AG04450 (cell line): ENCODE measurements at regions not wholly inside any gene's neighbourhood (a gene's known extent, or its start where the extent isn't known, plus 50 kb on each side); places are given as distances from the start of the nearest gene placed in this dataset.

Experiments used
- CTCF ChIA-PET: fragments of 300-600, 350-600 bp; formaldehyde crosslinking; extraction: SDS; loops from one replicate; lab custom pipeline; 2022; ENCODE audit warnings: antibody characterized with exemption, inconsistent platforms; lab: Charles Lee
- POLR2A ChIA-PET: fragments of 350-600 bp; formaldehyde crosslinking; extraction: SDS; loops from one replicate; lab custom pipeline; 2021; ENCODE audit warnings: antibody characterized with exemption, inconsistent platforms; lab: Yijun Ruan, JAX
- DNase-seq: peaks from one replicate; pipeline ENCODE4 v3.0.0-alpha.2; 2011; ENCODE audit warnings: low read depth, low spot score
- H3K27ac ChIP-seq: one replicate; pipeline ENCODE4 v1.5.1; 2012; ENCODE audit warnings: low read depth, low read length, control low read depth
- H3K27me3 ChIP-seq: one replicate; pipeline ENCODE4 v1.6.0; 2012; ENCODE audit warnings: low read length; ENCODE audit not compliant: control insufficient read depth, insufficient read depth
- H3K4me3 ChIP-seq: 2 replicates; pipeline ENCODE4 v1.5.1; 2011; ENCODE audit warnings: mild to moderate bottlenecking, low read depth, low read length, control low read depth
- H3K9me3 ChIP-seq: 2 replicates; pipeline ENCODE4 v1.5.1; 2012; ENCODE audit warnings: low read length; ENCODE audit not compliant: control insufficient read depth, insufficient read depth
- CTCF ChIP-seq: IDR thresholded peaks from 2 replicates; pipeline ENCODE4 v1.5.1; 2011; ENCODE audit warnings: low read depth, low read length, control low read depth, inconsistent platforms

DNA sequence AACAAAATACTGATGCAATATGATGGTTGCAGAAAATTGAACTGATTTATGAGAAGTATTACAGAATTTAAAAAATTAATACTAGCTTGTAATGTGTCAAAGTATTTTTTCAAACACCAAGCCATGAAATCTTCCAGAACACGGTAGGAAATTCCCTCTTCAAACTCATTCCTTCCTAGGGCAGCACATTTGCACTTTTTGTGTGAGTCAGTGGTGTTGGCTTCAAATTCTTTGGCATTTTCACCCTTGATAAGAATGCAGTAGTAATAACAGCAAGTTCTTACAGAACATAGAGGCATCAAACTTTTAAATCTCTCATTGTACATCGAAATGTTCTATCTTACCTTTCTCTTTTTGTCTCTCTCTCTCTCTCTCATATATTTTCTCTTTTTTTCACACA, 191.8 kb downstream of the CGGBP1 start:
- Histone ChIP-seq H3K27ac (no peak overlapping the region), H3K9me3 (no peaks in the 10 kb centered on the region), H3K4me3 (no peak overlapping the region), H3K27me3 (no peaks in the 10 kb centered on the region)
- TF ChIP-seq CTCF: no peak
- no peak for DNase-seq
- ChIA-PET CTCF (interaction anchor here (0.6 kb wide), 1 partner anchor 138 kb away, joined by 3 read pairs; no protein-coding TSS in a partner anchor), POLR2A (no interaction called here)

DNA sequence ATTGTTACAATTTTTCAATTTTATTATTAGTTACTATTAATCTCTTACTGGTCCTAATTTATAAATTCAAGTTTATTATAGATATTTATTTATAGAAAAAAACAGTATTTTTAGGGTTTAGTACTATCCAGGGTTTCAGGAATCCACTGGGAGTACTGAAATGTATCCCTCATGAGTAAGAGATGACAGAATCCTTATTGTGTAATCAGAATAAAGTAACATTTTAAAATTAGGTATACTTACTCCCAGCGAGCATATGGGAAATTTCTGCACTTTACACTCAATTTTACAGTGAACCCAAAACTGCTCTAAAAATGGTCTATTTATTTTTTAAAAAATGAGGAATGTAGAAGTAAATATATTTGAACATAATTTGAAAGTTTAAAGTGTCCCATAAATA, 202.7 kb downstream of the CGGBP1 start:
- Histone ChIP-seq H3K4me3 (no peak overlapping the region), H3K27ac (no peak overlapping the region), H3K27me3 (no peaks in the 10 kb centered on the region), H3K9me3 (no peaks in the 10 kb centered on the region; the same call in 1 of the 2 replicates)
- ChIA-PET POLR2A (no interaction called here), CTCF (no interaction called here)
- no peak for TF ChIP-seq CTCF
- DNase-seq: no peak

GRCh38 chr3:87855616-87856015, 203.2 kb downstream of the CGGBP1 start:
- TF ChIP-seq CTCF: no peak
- no peak for DNase-seq
- Histone ChIP-seq H3K4me3 (no peak overlapping the region), H3K27me3 (no peaks in the 10 kb centered on the region), H3K9me3 (no peaks in the 10 kb centered on the region), H3K27ac (no peak overlapping the region)
- POLR2A ChIA-PET: no interaction called here
- CTCF ChIA-PET: no interaction called here

- Histone ChIP-seq H3K4me3 (no peak overlapping the region), H3K27ac (no peak overlapping the region), H3K9me3 (no peaks in the 10 kb centered on the region), H3K27me3 (no peaks in the 10 kb centered on the region)
- no peak for DNase-seq
- ChIA-PET CTCF (no interaction called here), POLR2A (no interaction called here)
- no peak for TF ChIP-seq CTCF
These were observed 203.6 kb downstream of the CGGBP1 start for GRCh38 chr3:87855211-87855610.

- no peaks in the 10 kb centered on the region for H3K27me3 ChIP-seq
- ChIA-PET POLR2A (no interaction called here), CTCF (no interaction called here)
- TF ChIP-seq CTCF: no peak
- no peaks in the 10 kb centered on the region for H3K9me3 ChIP-seq
- no peak overlapping the region for H3K4me3 ChIP-seq
- H3K27ac ChIP-seq: no peak overlapping the region
- no peak for DNase-seq
These were observed 210.8 kb downstream of the CGGBP1 start for GRCh38 chr3:87848003-87848402.
